GM23338 (cell line): ENCODE measurements at regions not wholly inside any gene's neighbourhood (a gene's known extent, or its start where the extent isn't known, plus 50 kb on each side); places are given as distances from the start of the nearest gene placed in this dataset.

Experiments used
- ATAC-seq: fragments of 200-7000 bp; cut with Tn5 transposase; 3 replicates; pipeline ENCODE4 v1.9.1; 2020
- DNase-seq: peaks from one replicate; pipeline ENCODE4 v3.0.0-alpha.2; 2015; ENCODE audit warnings: low spot score
- H2AFZ ChIP-seq: fragments of 200-600 bp; sonication (generic); 2 replicates; pipeline ENCODE4 v1.8.0; 2016; ENCODE audit warnings: antibody characterized with exemption, mild to moderate bottlenecking, moderate library complexity
- H3F3A ChIP-seq: fragments of 200-600 bp; sonication (generic); replicated peaks from 2 replicates; pipeline ENCODE4 v1.8.0; 2017; ENCODE audit warnings: antibody characterized with exemption, mixed run types, low read depth
- H3K27ac ChIP-seq: fragments of 200-600 bp; sonication (generic); 2 replicates; pipeline ENCODE4 v1.6.1; 2016; ENCODE audit warnings: low read depth
- H3K27me3 ChIP-seq: fragments of 200-600 bp; sonication (generic); 2 replicates; pipeline ENCODE4 v1.8.0; 2016; ENCODE audit warnings: mild to moderate bottlenecking, mixed run types, moderate library complexity; ENCODE audit not compliant: insufficient read depth
- H3K36me3 ChIP-seq: fragments of 200-600 bp; sonication (generic); 2 replicates; pipeline ENCODE4 v1.8.0; 2016; ENCODE audit warnings: mild to moderate bottlenecking; ENCODE audit not compliant: insufficient read depth
- H3K4me1 ChIP-seq: fragments of 200-600 bp; sonication (generic); 2 replicates; pipeline ENCODE4 v1.8.0; 2016; ENCODE audit warnings: mild to moderate bottlenecking, moderate library complexity; ENCODE audit not compliant: insufficient read depth
- H3K4me2 ChIP-seq: fragments of 200-600 bp; sonication (generic); 2 replicates; pipeline ENCODE4 v1.7.1; 2017; ENCODE audit warnings: mixed run types
- H3K4me3 ChIP-seq: fragments of 200-600 bp; sonication (generic); 2 replicates; pipeline ENCODE4 v1.6.1; 2016; ENCODE audit warnings: mixed run types
- H3K79me2 ChIP-seq: fragments of 200-600 bp; sonication (generic); replicated peaks from 2 replicates; pipeline ENCODE4 v1.8.0; 2017; ENCODE audit warnings: mild to moderate bottlenecking; ENCODE audit not compliant: insufficient read depth
- H3K9me2 ChIP-seq: fragments of 200-600 bp; sonication (generic); 2 replicates; pipeline ENCODE4 v1.8.0; 2017; ENCODE audit not compliant: insufficient read depth
- H4K20me1 ChIP-seq: fragments of 200-600 bp; sonication (generic); replicated peaks from 2 replicates; pipeline ENCODE4 v1.8.0; 2017; ENCODE audit warnings: mild to moderate bottlenecking; ENCODE audit not compliant: insufficient read depth
- H3K27ac Mint-ChIP-seq: 2 replicates; pipeline ENCODE4 v1.8.0; 2020; ENCODE audit warnings: inconsistent platforms, mild to moderate bottlenecking, moderate library complexity, mixed read lengths
- H3K27me3 Mint-ChIP-seq: 3 replicates; pipeline ENCODE4 v1.8.0; 2022; ENCODE audit warnings: low read depth, mild to moderate bottlenecking, moderate library complexity, mixed read lengths, inconsistent platforms; ENCODE audit not compliant: insufficient read depth, poor library complexity
- H3K36me3 Mint-ChIP-seq: 3 replicates; pipeline ENCODE4 v1.8.0; 2021; ENCODE audit warnings: low read depth, mild to moderate bottlenecking, inconsistent platforms, moderate library complexity, mixed read lengths
- H3K4me1 Mint-ChIP-seq: 3 replicates; pipeline ENCODE4 v1.8.0; 2020; ENCODE audit warnings: mild to moderate bottlenecking, inconsistent platforms, mixed read lengths
- H3K4me3 Mint-ChIP-seq: 3 replicates; pipeline ENCODE4 v1.8.0; 2021; ENCODE audit warnings: moderate library complexity, mild to moderate bottlenecking, inconsistent platforms, mixed read lengths
- H3K9me3 Mint-ChIP-seq: 3 replicates; pipeline ENCODE4 v1.8.0; 2020; ENCODE audit warnings: moderate library complexity, mild to moderate bottlenecking, inconsistent platforms, mixed read lengths
- EZH2phosphoT487 ChIP-seq: fragments of 200-600 bp; sonication (generic); IDR thresholded peaks from one replicate; pipeline ENCODE4 v1.8.1; 2018; ENCODE audit warnings: antibody characterized with exemption; ENCODE audit not compliant: unreplicated experiment
- POLR2AphosphoS5 ChIP-seq: IDR thresholded peaks from 2 replicates; pipeline ENCODE4 v1.6.1; 2016; ENCODE audit warnings: antibody characterized with exemption, low read depth
- REST ChIP-seq: IDR thresholded peaks from one replicate; pipeline ENCODE4 v1.6.1; 2018; ENCODE audit warnings: antibody characterized with exemption; ENCODE audit not compliant: unreplicated experiment
- STAT1 ChIP-seq: IDR thresholded peaks from one replicate; pipeline ENCODE4 v1.6.1; 2016; ENCODE audit warnings: antibody characterized with exemption; ENCODE audit not compliant: unreplicated experiment
- ZNF114 ChIP-seq: fragments of 250-450 bp; sonication (Bioruptor Pico); IDR thresholded peaks from 2 replicates; pipeline ENCODE4 v1.5.0; 2020; ENCODE audit warnings: mild to moderate bottlenecking, moderate library complexity
- ZNF331 ChIP-seq: fragments of 250-450 bp; sonication (Bioruptor Pico); IDR thresholded peaks from 2 replicates; pipeline ENCODE4 v1.5.0; 2020; ENCODE audit warnings: low read depth, mild to moderate bottlenecking, moderate library complexity
- TF ChIP-seq, protein P1 (sequence below): IDR thresholded peaks from 2 replicates; pipeline ENCODE4 v1.6.1; 2016; ENCODE audit warnings: antibody characterized with exemption
- TF ChIP-seq, protein P2 (sequence below), 2 experiments: fragments of 200-600 bp in 1 of 2; sonication (generic) in 1 of 2; conservative IDR thresholded peaks; 2 replicates each; pipeline versions ENCODE4 v1.5.1 to v1.6.1; 2016 to 2017; ENCODE audit warnings: antibody characterized with exemption in 2 of 2, low read depth in 2 of 2, mild to moderate bottlenecking in 2 of 2, moderate library complexity in 1 of 2

DNA sequence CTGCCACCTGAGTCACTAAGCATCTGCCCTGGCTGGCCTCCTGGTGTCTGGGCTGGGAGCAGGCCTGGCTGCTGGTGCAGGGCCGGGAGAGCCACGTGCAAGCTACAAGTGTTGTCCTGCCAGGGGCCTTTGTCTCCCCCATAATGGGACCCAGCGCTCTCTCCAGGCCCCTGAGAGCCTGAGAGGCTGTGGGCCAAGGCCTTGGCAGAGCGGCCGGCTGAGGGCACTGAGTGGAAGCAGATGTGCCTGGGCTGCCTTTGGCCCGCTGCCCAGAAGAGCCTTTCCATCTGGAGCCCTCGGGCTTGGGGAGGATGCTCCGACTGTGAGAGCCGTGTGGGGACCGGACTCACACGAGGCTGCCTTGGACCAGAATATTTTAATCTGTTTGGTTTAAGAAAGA is 185.5 kb downstream of the RGS3 start:
- Mint-ChIP-seq H3K27ac (no peak overlapping the region), H3K4me1 (peaks cover 14% of the 10 kb centered on the region), H3K36me3 (no peaks in the 10 kb centered on the region; the same call in 2 of the 3 replicates), H3K4me3 (no peak overlapping the region), H3K9me3 (no peaks in the 10 kb centered on the region), H3K27me3 (peaks cover 61% of the 10 kb centered on the region)
- no peak for ATAC-seq
- H3K4me1 ChIP-seq = peaks cover 11% of the 10 kb centered on the region
- no peak overlapping the region for H2AFZ ChIP-seq
- no peak overlapping the region for H3K4me2 ChIP-seq
- H3K36me3 ChIP-seq = no peaks in the 10 kb centered on the region
- TF ChIP-seq STAT1 (no peak), POLR2AphosphoS5 (no peak), REST (no peak), ZNF114 (CRISPR knock-in tag) (no peak), EZH2phosphoT487 (no peak)
- TF ChIP-seq, protein P1, sequence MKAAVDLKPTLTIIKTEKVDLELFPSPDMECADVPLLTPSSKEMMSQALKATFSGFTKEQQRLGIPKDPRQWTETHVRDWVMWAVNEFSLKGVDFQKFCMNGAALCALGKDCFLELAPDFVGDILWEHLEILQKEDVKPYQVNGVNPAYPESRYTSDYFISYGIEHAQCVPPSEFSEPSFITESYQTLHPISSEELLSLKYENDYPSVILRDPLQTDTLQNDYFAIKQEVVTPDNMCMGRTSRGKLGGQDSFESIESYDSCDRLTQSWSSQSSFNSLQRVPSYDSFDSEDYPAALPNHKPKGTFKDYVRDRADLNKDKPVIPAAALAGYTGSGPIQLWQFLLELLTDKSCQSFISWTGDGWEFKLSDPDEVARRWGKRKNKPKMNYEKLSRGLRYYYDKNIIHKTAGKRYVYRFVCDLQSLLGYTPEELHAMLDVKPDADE = no peak
- TF ChIP-seq, protein P2, sequence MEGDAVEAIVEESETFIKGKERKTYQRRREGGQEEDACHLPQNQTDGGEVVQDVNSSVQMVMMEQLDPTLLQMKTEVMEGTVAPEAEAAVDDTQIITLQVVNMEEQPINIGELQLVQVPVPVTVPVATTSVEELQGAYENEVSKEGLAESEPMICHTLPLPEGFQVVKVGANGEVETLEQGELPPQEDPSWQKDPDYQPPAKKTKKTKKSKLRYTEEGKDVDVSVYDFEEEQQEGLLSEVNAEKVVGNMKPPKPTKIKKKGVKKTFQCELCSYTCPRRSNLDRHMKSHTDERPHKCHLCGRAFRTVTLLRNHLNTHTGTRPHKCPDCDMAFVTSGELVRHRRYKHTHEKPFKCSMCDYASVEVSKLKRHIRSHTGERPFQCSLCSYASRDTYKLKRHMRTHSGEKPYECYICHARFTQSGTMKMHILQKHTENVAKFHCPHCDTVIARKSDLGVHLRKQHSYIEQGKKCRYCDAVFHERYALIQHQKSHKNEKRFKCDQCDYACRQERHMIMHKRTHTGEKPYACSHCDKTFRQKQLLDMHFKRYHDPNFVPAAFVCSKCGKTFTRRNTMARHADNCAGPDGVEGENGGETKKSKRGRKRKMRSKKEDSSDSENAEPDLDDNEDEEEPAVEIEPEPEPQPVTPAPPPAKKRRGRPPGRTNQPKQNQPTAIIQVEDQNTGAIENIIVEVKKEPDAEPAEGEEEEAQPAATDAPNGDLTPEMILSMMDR (conservative IDR thresholded peaks at IDR 0.05; ENCODE audit: low read depth in 2 of 2) = no peak
- H3K4me3 ChIP-seq = no peak overlapping the region
- DNase-seq = no peak
- H4K20me1 ChIP-seq = no peaks in the 10 kb centered on the region
- H3K9me2 ChIP-seq = no peaks in the 10 kb centered on the region
- no peaks in the 10 kb centered on the region for H3K79me2 ChIP-seq
- H3F3A ChIP-seq = no peaks in the 10 kb centered on the region
- peaks cover 58% of the 10 kb centered on the region for H3K27me3 ChIP-seq
- H3K27ac ChIP-seq = no peak overlapping the region

- H3K36me3 ChIP-seq = no peaks in the 10 kb centered on the region
- Mint-ChIP-seq H3K9me3 (no peaks in the 10 kb centered on the region), H3K4me3 (no peak overlapping the region), H3K36me3 (no peaks in the 10 kb centered on the region; the same call in 2 of the 3 replicates), H3K27me3 (peaks cover 56% of the 10 kb centered on the region), H3K27ac (no peak overlapping the region), H3K4me1 (peaks cover 18% of the 10 kb centered on the region)
- H2AFZ ChIP-seq = no peak overlapping the region
- peaks cover 50% of the 10 kb centered on the region for H3K27me3 ChIP-seq
- no peaks in the 10 kb centered on the region for H3F3A ChIP-seq
- no peaks in the 10 kb centered on the region for H3K9me2 ChIP-seq
- H3K4me2 ChIP-seq = no peak overlapping the region
- no peaks in the 10 kb centered on the region for H3K79me2 ChIP-seq
- no peak for ATAC-seq
- H3K4me1 ChIP-seq = peaks cover 11% of the 10 kb centered on the region
- H3K27ac ChIP-seq = no peak overlapping the region
- DNase-seq = no peak
- H4K20me1 ChIP-seq = no peaks in the 10 kb centered on the region
- no peak overlapping the region for H3K4me3 ChIP-seq
- TF ChIP-seq POLR2AphosphoS5 = no peak
- TF ChIP-seq, protein P1 = no peak
- TF ChIP-seq STAT1 = no peak
- TF ChIP-seq ZNF331 = no peak
These were observed 186.3 kb downstream of the RGS3 start for GRCh38 chr9:113649855-113650206.
